ENCODE measurements at regions not wholly inside any gene's neighbourhood (a gene's known extent, or its start where the extent isn't known, plus 50 kb on each side); places are given as distances from the start of the nearest gene placed in this dataset.

DNA sequence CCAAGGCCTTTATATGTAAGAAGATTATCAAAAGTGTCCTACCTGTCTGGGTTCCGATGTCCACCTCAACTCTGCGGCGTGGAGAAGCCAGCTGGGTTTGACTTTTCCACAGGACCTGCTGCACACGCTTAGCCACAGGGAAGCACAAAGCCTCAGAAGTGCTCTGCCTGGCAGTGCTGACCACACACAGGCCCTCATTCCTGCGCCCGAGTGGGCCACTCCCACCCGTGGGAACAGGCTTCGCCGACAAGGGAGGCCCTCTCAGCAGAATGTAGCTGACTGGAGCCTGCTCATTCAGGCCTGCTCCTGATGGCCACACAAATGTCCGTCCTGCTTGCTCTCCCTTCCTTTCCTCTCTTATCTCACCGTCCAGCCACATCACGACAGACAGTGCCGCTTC lies 221.4 kb upstream of the LRRN1 start (continued):
- no peak for TF ChIP-seq CHD1 (IDR thresholded peaks at IDR 0.05; ENCODE audit: low read length)
- no peak for TF ChIP-seq TCF7L2 (IDR thresholded peaks at IDR 0.05; ENCODE audit: low read depth, low read length)

DNA sequence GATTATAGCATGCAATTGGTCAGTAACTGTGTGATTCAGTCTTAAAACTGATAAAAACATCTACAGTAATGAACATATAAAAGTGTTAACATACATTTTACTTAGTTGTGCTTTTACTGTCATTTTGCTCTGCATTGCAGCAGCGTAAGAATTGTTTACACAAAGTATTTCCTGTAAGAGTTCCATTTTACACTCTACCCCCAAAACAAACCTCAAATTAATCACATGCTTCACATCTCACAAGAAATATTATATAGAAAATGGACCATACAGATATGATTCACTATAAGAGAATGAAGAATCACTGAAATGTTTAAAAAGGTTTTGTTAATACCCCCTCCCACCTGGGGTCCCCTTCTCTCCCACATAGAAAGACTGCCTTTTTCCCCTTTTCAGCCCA lies 225.9 kb upstream of the LRRN1 start:
- TF ChIP-seq SP1 (CRISPR knock-in tag; IDR thresholded peaks at IDR 0.05): no peak
- TF ChIP-seq NFATC3 (IDR thresholded peaks at IDR 0.05): no peak
- TF ChIP-seq, protein P1, sequence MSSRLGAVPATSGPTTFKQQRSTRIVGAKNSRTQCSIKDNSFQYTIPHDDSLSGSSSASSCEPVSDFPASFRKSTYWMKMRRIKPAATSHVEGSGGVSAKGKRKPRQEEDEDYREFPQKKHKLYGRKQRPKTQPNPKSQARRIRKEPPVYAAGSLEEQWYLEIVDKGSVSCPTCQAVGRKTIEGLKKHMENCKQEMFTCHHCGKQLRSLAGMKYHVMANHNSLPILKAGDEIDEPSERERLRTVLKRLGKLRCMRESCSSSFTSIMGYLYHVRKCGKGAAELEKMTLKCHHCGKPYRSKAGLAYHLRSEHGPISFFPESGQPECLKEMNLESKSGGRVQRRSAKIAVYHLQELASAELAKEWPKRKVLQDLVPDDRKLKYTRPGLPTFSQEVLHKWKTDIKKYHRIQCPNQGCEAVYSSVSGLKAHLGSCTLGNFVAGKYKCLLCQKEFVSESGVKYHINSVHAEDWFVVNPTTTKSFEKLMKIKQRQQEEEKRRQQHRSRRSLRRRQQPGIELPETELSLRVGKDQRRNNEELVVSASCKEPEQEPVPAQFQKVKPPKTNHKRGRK (tag; IDR thresholded peaks at IDR 0.05): no peak
- TF ChIP-seq, protein P2, sequence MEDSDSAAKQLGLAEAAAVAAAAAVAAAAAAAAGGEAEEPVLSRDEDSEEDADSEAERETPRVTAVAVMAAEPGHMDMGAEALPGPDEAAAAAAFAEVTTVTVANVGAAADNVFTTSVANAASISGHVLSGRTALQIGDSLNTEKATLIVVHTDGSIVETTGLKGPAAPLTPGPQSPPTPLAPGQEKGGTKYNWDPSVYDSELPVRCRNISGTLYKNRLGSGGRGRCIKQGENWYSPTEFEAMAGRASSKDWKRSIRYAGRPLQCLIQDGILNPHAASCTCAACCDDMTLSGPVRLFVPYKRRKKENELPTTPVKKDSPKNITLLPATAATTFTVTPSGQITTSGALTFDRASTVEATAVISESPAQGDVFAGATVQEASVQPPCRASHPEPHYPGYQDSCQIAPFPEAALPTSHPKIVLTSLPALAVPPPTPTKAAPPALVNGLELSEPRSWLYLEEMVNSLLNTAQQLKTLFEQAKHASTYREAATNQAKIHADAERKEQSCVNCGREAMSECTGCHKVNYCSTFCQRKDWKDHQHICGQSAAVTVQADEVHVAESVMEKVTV (CRISPR knock-in tag; IDR thresholded peaks at IDR 0.05): no peak
- TF ChIP-seq BRD4 (IDR thresholded peaks at IDR 0.05): no peak
- no peak for TF ChIP-seq KAT7 (CRISPR knock-in tag; IDR thresholded peaks at IDR 0.05; ENCODE audit: borderline replicate concordance)
- no peak for TF ChIP-seq RBFOX2 (IDR thresholded peaks at IDR 0.05; ENCODE audit: low read depth, low read length)
- no peak for TF ChIP-seq DDX20 (tag; IDR thresholded peaks at IDR 0.05; ENCODE audit: low read depth)
- no peak for TF ChIP-seq KLF1 (tag; IDR thresholded peaks at IDR 0.05)
- TF ChIP-seq, protein P3, sequence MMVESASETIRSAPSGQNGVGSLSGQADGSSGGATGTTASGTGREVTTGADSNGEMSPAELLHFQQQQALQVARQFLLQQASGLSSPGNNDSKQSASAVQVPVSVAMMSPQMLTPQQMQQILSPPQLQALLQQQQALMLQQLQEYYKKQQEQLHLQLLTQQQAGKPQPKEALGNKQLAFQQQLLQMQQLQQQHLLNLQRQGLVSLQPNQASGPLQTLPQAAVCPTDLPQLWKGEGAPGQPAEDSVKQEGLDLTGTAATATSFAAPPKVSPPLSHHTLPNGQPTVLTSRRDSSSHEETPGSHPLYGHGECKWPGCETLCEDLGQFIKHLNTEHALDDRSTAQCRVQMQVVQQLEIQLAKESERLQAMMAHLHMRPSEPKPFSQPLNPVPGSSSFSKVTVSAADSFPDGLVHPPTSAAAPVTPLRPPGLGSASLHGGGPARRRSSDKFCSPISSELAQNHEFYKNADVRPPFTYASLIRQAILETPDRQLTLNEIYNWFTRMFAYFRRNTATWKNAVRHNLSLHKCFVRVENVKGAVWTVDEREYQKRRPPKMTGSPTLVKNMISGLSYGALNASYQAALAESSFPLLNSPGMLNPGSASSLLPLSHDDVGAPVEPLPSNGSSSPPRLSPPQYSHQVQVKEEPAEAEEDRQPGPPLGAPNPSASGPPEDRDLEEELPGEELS (CRISPR knock-in tag; IDR thresholded peaks at IDR 0.05; ENCODE audit: borderline replicate concordance): no peak
- no peak for TF ChIP-seq ZNF24 (IDR thresholded peaks at IDR 0.05)
- in situ Hi-C loops (cut with MboI) (no loop called here), intact Hi-C loops (cut with micrococcal nuclease) (no loop called here)
- H3K79me2 ChIP-seq (ENCODE audit: control insufficient read depth, insufficient read depth, low read length): no peaks in the 10 kb centered on the region
- no peak overlapping the region for H3K4me3 ChIP-seq
- H3K4me2 ChIP-seq (ENCODE audit: insufficient read depth, low read length): no peak overlapping the region
- no peaks in the 10 kb centered on the region for H3K4me1 ChIP-seq (replicated peaks in 1 of 2; ENCODE audit: control insufficient read depth in 2 of 2, insufficient read depth in 2 of 2, low read length in 2 of 2)
- no peaks in the 10 kb centered on the region for H4K20me1 ChIP-seq (replicated peaks; ENCODE audit: control insufficient read depth, insufficient read depth, low read length)
- no peaks in the 10 kb centered on the region for H3K27me3 ChIP-seq (ENCODE audit: control insufficient read depth in 2 of 2, insufficient read depth in 2 of 2, low read length in 2 of 2)
- no peak for DNase-seq (ENCODE audit: extremely low read depth in 1 of 4, low spot score in 3 of 4)
- no peak for ATAC-seq
- H3K9ac ChIP-seq (ENCODE audit: insufficient read depth in 1 of 2, low read depth in 2 of 2, low read length in 2 of 2): no peak overlapping the region
- H3K9me3 ChIP-seq (replicated peaks; ENCODE audit: control insufficient read depth, insufficient read depth, low read depth, low read length): no peaks in the 10 kb centered on the region
- WGBS (ENCODE audit: insufficient coverage, low coverage, missing lambda C conversion rate): 0% methylated on average over 1 of the region's 1 CpG
- no peaks in the 10 kb centered on the region for H3K36me3 ChIP-seq (ENCODE audit: control insufficient read depth, insufficient read depth, low read length)
- ChIA-PET CTCF (ENCODE audit: low intra/inter-chr PET ratio) (no interaction called here), POLR2A (no interaction called here)
- H2AFZ ChIP-seq (ENCODE audit: low read depth, low read length): no peak overlapping the region
- BruUV-seq (replicated peaks): no TSS peak
- no peak for FAIRE-seq
- no peaks in the 10 kb centered on the region for H3K9me1 ChIP-seq (ENCODE audit: control insufficient read depth, insufficient read depth, low read length)
- no peak overlapping the region for H3K27ac ChIP-seq (ENCODE audit: extremely low read depth, low read depth, low read length)

All from K562 (cell line).